Stomach (tissue), 8 donors: ENCODE measurements at regions not wholly inside any gene's neighbourhood (a gene's known extent, or its start where the extent isn't known, plus 50 kb on each side); places are given as distances from the start of the nearest gene placed in this dataset.

Experiments used
- DNase-seq, 2 donors: peaks; one replicate each; pipeline versions ENCODE4 v3.0.0 to v3.0.0-alpha.2; 2013 to 2019
- H3K27ac ChIP-seq, 5 donors: fragments of 200-600 bp in 4 of 5; sonication (generic) in 4 of 5; one replicate each; pipeline ENCODE4 v1.5.1; 2013 to 2019; ENCODE audit warnings: mild to moderate bottlenecking in 1 of 5, moderate library complexity in 1 of 5
- H3K27me3 ChIP-seq, 3 donors: fragments of 200-600 bp; sonication (generic); one replicate each; pipeline ENCODE4 v1.5.1; 2017 to 2019; ENCODE audit warnings: mixed run types in 1 of 3
- H3K36me3 ChIP-seq, 4 donors: fragments of 200-600 bp; sonication (generic); 1 replicate in 3 of 4; 2 replicates in 1 of 4; pipeline ENCODE4 v1.5.1; 2016 to 2019
- H3K4me1 ChIP-seq, 4 donors: fragments of 200-600 bp; sonication (generic); one replicate each; pipeline ENCODE4 v1.5.1; 2016 to 2019
- H3K4me3 ChIP-seq, 4 donors: fragments of 200-600 bp; sonication (generic) in 3 of 4; one replicate each; pipeline ENCODE4 v1.5.1; 2016 to 2019; ENCODE audit warnings: mild to moderate bottlenecking in 1 of 4
- H3K9me3 ChIP-seq, 4 donors: fragments of 200-600 bp; sonication (generic); one replicate each; pipeline ENCODE4 v1.5.1; 2016 to 2019
- EP300 ChIP-seq: sonication (generic); formaldehyde crosslinking; IDR thresholded peaks from one replicate; pipeline ENCODE4 v1.6.1; 2017; ENCODE audit warnings: antibody characterized with exemption
- POLR2A ChIP-seq, 4 donors: fragments of 450-650 bp; IDR thresholded peaks; one replicate each; pipeline ENCODE4 v1.6.1; 2016; ENCODE audit warnings: antibody characterized with exemption in 4 of 4, control low read depth in 2 of 4, mild to moderate bottlenecking in 1 of 4, moderate library complexity in 1 of 4
- POLR2AphosphoS5 ChIP-seq, 3 donors: sonication (generic); formaldehyde crosslinking; IDR thresholded peaks; one replicate each; pipeline ENCODE4 v1.6.1; 2016; ENCODE audit warnings: antibody characterized with exemption in 3 of 3
- WGBS, 5 donors: extraction: QIAGEN DNeasy Blood & Tissue Kit in 3 of 5; methylation state at CpG; one replicate each; pipeline versions ENCODE4 v1.1.5 to v1.1.7; 2013 to 2018; 5-methylcytosine and 5-hydroxymethylcytosine counted together
- intact Hi-C: fragments of 100-400 bp; cut with DNase I; formaldehyde crosslinking; loops from one replicate; pipeline ENCODE4 v1.15.1; 2023; ENCODE audit warnings: low total_unique reads
- TF ChIP-seq, protein P1 (sequence below), 7 experiments: fragments of 450-650 bp in 4 of 7; fragments of 200-600 bp in 3 of 7; sonication (generic) in 3 of 7; IDR thresholded peaks; one replicate each; pipeline ENCODE4 v1.5.1; 2016 to 2019; ENCODE audit warnings: antibody characterized with exemption in 7 of 7, control low read depth in 2 of 7, mild to moderate bottlenecking in 1 of 7
- donor health status: healthy with polysubstance abuse.
- donor health status: Bipolar disorder and iron deficiency.
- donor health status: healthy.

DNA sequence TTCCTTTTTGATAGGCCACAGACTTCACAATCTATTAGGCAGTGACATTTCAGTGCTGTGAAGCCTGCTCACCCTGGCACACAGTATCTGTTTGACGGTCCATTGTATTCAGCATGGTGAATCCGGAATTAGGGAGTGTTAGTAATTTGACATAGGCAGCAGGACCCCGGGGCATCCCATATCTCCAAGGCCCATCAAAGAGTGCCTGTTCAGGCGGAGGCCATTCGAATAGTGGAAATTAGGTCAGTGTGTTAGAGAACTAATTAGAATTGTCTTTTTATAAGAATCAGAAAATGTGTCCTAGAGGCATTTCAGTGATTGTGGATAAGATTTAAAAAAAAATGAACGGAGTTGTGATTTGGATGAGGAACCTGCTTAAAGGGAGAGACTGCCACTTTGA lies 818.8 kb upstream of the SOX11 start:
- no peak overlapping the region for H3K4me3 ChIP-seq
- TF ChIP-seq, protein P1, sequence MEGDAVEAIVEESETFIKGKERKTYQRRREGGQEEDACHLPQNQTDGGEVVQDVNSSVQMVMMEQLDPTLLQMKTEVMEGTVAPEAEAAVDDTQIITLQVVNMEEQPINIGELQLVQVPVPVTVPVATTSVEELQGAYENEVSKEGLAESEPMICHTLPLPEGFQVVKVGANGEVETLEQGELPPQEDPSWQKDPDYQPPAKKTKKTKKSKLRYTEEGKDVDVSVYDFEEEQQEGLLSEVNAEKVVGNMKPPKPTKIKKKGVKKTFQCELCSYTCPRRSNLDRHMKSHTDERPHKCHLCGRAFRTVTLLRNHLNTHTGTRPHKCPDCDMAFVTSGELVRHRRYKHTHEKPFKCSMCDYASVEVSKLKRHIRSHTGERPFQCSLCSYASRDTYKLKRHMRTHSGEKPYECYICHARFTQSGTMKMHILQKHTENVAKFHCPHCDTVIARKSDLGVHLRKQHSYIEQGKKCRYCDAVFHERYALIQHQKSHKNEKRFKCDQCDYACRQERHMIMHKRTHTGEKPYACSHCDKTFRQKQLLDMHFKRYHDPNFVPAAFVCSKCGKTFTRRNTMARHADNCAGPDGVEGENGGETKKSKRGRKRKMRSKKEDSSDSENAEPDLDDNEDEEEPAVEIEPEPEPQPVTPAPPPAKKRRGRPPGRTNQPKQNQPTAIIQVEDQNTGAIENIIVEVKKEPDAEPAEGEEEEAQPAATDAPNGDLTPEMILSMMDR (IDR thresholded peaks at IDR 0.05): no peak
- TF ChIP-seq EP300: no peak
- TF ChIP-seq POLR2AphosphoS5 (IDR thresholded peaks at IDR 0.05): no peak
- H3K9me3 ChIP-seq: peaks cover 0 to 10% (median 0%) of the 10 kb centered on the region in 4 donors
- H3K36me3 ChIP-seq: no peaks in the 10 kb centered on the region
- WGBS, 5 donors: 85 to 90% (median 88%) methylated on average over 6 of the region's 6 CpGs
- intact Hi-C loops: no loop called here
- H3K27me3 ChIP-seq: no peaks in the 10 kb centered on the region
- no peak overlapping the region for H3K27ac ChIP-seq
- H3K4me1 ChIP-seq: no peaks in the 10 kb centered on the region
- no peak for DNase-seq

DNA sequence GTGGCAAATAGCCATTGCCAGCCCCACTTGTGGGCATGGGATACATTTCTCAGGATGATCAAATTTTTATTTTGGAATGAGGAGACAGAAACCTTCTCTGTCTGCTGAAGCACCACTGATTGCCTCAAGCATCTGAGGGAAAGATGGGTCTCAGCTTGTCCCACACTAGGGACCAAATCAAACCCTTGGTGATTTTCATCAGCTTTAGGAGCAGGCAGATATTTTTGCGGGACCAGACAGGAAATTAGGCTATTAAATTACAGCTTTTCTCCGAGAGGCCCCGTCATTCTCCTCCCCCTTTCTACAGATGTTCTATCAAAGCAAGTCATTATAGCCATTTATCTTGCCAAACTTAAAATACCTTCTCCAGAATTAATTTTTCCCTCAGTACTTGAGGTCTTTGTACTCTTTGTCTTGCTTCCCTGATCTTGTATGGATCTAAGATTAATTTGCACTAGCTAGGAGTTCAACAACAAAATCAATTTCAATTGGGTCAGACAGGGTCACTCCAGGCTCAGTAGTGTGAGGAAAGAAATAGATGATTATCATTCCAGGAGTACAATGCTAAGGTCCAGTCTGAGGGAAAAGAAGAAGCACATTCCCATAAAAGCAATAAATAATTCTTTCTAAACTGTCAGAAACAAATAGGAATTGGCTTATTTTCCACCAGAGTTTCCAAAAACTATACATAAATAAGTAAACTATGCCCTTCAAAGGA lies 818.1 kb upstream of the SOX11 start:
- H3K4me1 ChIP-seq: no peaks in the 10 kb centered on the region
- no peaks in the 10 kb centered on the region for H3K27me3 ChIP-seq
- H3K36me3 ChIP-seq: no peaks in the 10 kb centered on the region
- no peak overlapping the region for H3K27ac ChIP-seq
- no peak for DNase-seq
- TF ChIP-seq EP300 (no peak), POLR2A (IDR thresholded peaks at IDR 0.05) (no peak), POLR2AphosphoS5 (IDR thresholded peaks at IDR 0.05) (no peak)
- TF ChIP-seq, protein P1 (IDR thresholded peaks at IDR 0.05): no peak
- intact Hi-C loops: no loop called here
- no peak overlapping the region for H3K4me3 ChIP-seq
- 41 to 58% (median 57%) methylated on average over 3 of the region's 3 CpGs for WGBS, 5 donors
- H3K9me3 ChIP-seq: peaks cover 0 to 10% (median 0%) of the 10 kb centered on the region in 4 donors

DNA sequence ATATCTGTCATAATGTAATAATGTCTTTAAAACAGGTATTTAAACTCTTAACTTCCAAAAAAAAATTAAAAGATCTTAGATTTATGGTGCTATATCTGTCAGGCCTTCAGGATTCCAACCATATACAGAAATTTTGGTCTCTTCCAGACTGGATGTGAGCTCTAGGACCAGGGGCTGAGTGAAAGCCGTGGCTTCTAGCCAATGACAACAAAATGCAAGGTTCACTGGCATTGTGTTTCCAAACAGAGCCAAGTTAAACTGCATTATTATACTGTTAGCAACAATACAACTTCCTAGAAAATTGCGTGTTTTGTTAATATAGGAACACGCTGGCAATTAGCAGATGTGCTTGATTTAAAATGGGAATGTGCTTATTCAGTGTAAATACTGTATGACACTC lies 809.8 kb upstream of the SOX11 start:
- H3K27ac ChIP-seq: no peak overlapping the region
- no peaks in the 10 kb centered on the region for H3K4me1 ChIP-seq
- H3K4me3 ChIP-seq: no peak overlapping the region
- intact Hi-C loops: no loop called here
- DNase-seq: peak in 1 of 2 donors; percentile 13
- H3K36me3 ChIP-seq: no peaks in the 10 kb centered on the region
- WGBS, 5 donors: 61 to 78% (median 62%) methylated on average over 3 of the region's 3 CpGs
- no peaks in the 10 kb centered on the region for H3K27me3 ChIP-seq
- H3K9me3 ChIP-seq: peaks cover 0 to 20% (median 6%) of the 10 kb centered on the region in 4 donors
- TF ChIP-seq, protein P1 (IDR thresholded peaks at IDR 0.05): no peak
- TF ChIP-seq POLR2A (IDR thresholded peaks at IDR 0.05) (no peak), POLR2AphosphoS5 (IDR thresholded peaks at IDR 0.05) (no peak), EP300 (no peak)

- no peaks in the 10 kb centered on the region for H3K4me1 ChIP-seq
- intact Hi-C loops: no loop called here
- TF ChIP-seq, protein P1 (IDR thresholded peaks at IDR 0.05): no peak
- TF ChIP-seq POLR2AphosphoS5 (IDR thresholded peaks at IDR 0.05) (no peak), POLR2A (IDR thresholded peaks at IDR 0.05) (no peak), EP300 (no peak)
- H3K9me3 ChIP-seq: peaks cover 0 to 20% (median 6%) of the 10 kb centered on the region in 4 donors
- no peak overlapping the region for H3K4me3 ChIP-seq
- H3K36me3 ChIP-seq: no peaks in the 10 kb centered on the region
- no peak for DNase-seq
- H3K27me3 ChIP-seq: no peaks in the 10 kb centered on the region
- 69 to 79% (median 74%) methylated on average over 8 of the region's 8 CpGs for WGBS, 5 donors
- no peak overlapping the region for H3K27ac ChIP-seq
Observed at GRCh38 chr2:4882941-4883340, 809.2 kb upstream of the SOX11 start.
